SK-N-SH treated with all-trans-retinoic acid at 6 μM for 48 hours (cell line): ENCODE measurements at regions not wholly inside any gene's neighbourhood (a gene's known extent, or its start where the extent isn't known, plus 50 kb on each side); places are given as distances from the start of the nearest gene placed in this dataset.

ENCODE experiments used
- ESRRG ChIP-seq: fragments of 250-450 bp; sonication (Bioruptor Pico); IDR thresholded peaks from 2 replicates; pipeline ENCODE4 v1.6.1; 2021; ENCODE audit warnings: mild to moderate bottlenecking
- GLIS3 ChIP-seq: fragments of 250-450 bp; sonication (Bioruptor Pico); IDR thresholded peaks from 2 replicates; pipeline ENCODE4 v1.5.0; 2020; ENCODE audit warnings: mild to moderate bottlenecking, moderate library complexity
- ISL1 ChIP-seq: fragments of 250-450 bp; sonication (Bioruptor Pico); IDR thresholded peaks from 2 replicates; pipeline ENCODE4 v2.1.2; 2022; ENCODE audit warnings: mild to moderate bottlenecking, moderate library complexity
- RARB ChIP-seq: fragments of 250-450 bp; sonication (Bioruptor Pico); IDR thresholded peaks from 2 replicates; pipeline ENCODE4 v1.8.0; 2021; ENCODE audit warnings: mild to moderate bottlenecking, moderate library complexity
- ZC3H10 ChIP-seq: fragments of 250-450 bp; sonication (Bioruptor Pico); IDR thresholded peaks from 2 replicates; pipeline ENCODE4 v1.5.1; 2021; ENCODE audit warnings: mild to moderate bottlenecking, moderate library complexity
- ZNF8 ChIP-seq: fragments of 450-650 bp; formaldehyde crosslinking; IDR thresholded peaks from 2 replicates; pipeline ENCODE4 v1.5.0; 2020; ENCODE audit warnings: mild to moderate bottlenecking, moderate library complexity

DNA sequence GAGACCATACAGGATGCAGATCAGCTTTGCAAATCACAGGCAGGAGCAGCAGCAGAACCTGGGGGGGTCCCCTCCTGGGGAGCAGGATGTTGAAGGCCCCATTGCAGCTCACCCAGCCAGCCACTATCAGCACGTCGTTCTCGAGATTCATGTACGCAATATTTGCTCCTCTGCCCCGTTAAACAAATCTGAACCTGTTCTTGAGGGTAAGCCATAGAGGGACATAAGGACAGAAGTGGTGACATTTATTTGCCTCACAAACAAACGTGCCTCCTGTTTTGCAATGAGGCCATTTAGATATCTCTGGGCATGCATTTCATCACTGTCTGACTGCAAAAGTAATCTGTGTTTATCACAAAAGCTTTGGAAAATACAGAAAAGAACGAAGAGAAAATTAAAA lies 87.3 kb upstream of the BAIAP2L1 start:
- TF ChIP-seq ZC3H10 (no peak), ISL1 (CRISPR knock-in tag) (no peak), ZNF8 (CRISPR knock-in tag) (no peak), GLIS3 (CRISPR knock-in tag) (no peak), RARB (CRISPR knock-in tag) (no peak), ESRRG (no peak)
